ENCODE measurements at regions not wholly inside any gene's neighbourhood (a gene's known extent, or its start where the extent isn't known, plus 50 kb on each side); places are given as distances from the start of the nearest gene placed in this dataset.

- no peaks in the 10 kb centered on the region for H3K9me3 ChIP-seq (ENCODE audit: control insufficient read depth, low read depth, low read length)
- H3K27me3 ChIP-seq (ENCODE audit: control insufficient read depth, insufficient read depth, low read length): no peaks in the 10 kb centered on the region
- no peak overlapping the region for H3K27ac ChIP-seq (ENCODE audit: low read length)
- no peak overlapping the region for H3K9ac ChIP-seq (ENCODE audit: low read length)
- H3K4me1 ChIP-seq (ENCODE audit: control insufficient read depth, low read depth, low read length): peaks cover 3% of the 10 kb centered on the region
- no peak overlapping the region for H3K4me3 ChIP-seq (ENCODE audit: low read length)
- H3K36me3 ChIP-seq (ENCODE audit: control insufficient read depth, low read depth, low read length): no peaks in the 10 kb centered on the region
These were observed 343.0 kb downstream of the USP25 start for GRCh38 chr21:16072737-16073136.

GRCh38 chr21:16073586-16073985 is 343.8 kb downstream of the USP25 start:
- Histone ChIP-seq H3K4me3 (ENCODE audit: low read length) (no peak overlapping the region), H3K9me3 (ENCODE audit: control insufficient read depth, low read depth, low read length) (no peaks in the 10 kb centered on the region), H3K36me3 (ENCODE audit: control insufficient read depth, low read depth, low read length) (no peaks in the 10 kb centered on the region), H3K4me1 (ENCODE audit: control insufficient read depth, low read depth, low read length) (peaks cover 3% of the 10 kb centered on the region), H3K27me3 (ENCODE audit: control insufficient read depth, insufficient read depth, low read length) (no peaks in the 10 kb centered on the region), H3K9ac (ENCODE audit: low read length) (no peak overlapping the region), H3K27ac (ENCODE audit: low read length) (no peak overlapping the region)

GRCh38 chr21:16074950-16075489 is 345.2 kb downstream of the USP25 start:
- Histone ChIP-seq H3K4me3 (ENCODE audit: low read length) (no peak overlapping the region), H3K27ac (ENCODE audit: low read length) (no peak overlapping the region), H3K9ac (ENCODE audit: low read length) (no peak overlapping the region), H3K27me3 (ENCODE audit: control insufficient read depth, insufficient read depth, low read length) (no peaks in the 10 kb centered on the region), H3K9me3 (ENCODE audit: control insufficient read depth, low read depth, low read length) (no peaks in the 10 kb centered on the region), H3K4me1 (ENCODE audit: control insufficient read depth, low read depth, low read length) (peaks cover 3% of the 10 kb centered on the region), H3K36me3 (ENCODE audit: control insufficient read depth, low read depth, low read length) (no peaks in the 10 kb centered on the region)

- H3K27me3 ChIP-seq (ENCODE audit: control insufficient read depth, insufficient read depth, low read length): no peaks in the 10 kb centered on the region
- H3K9ac ChIP-seq (ENCODE audit: low read length): no peak overlapping the region
- no peak overlapping the region for H3K4me3 ChIP-seq (ENCODE audit: low read length)
- H3K36me3 ChIP-seq (ENCODE audit: control insufficient read depth, low read depth, low read length): no peaks in the 10 kb centered on the region
- no peak overlapping the region for H3K27ac ChIP-seq (ENCODE audit: low read length)
- no peaks in the 10 kb centered on the region for H3K9me3 ChIP-seq (ENCODE audit: control insufficient read depth, low read depth, low read length)
- peaks cover 2% of the 10 kb centered on the region for H3K4me1 ChIP-seq (ENCODE audit: control insufficient read depth, low read depth, low read length)
These were observed 346.0 kb downstream of the USP25 start for GRCh38 chr21:16075649-16076282.

GRCh38 chr21:16076465-16076864 is 346.7 kb downstream of the USP25 start:
- Histone ChIP-seq H3K36me3 (ENCODE audit: control insufficient read depth, low read depth, low read length) (no peaks in the 10 kb centered on the region), H3K9me3 (ENCODE audit: control insufficient read depth, low read depth, low read length) (no peaks in the 10 kb centered on the region), H3K4me3 (ENCODE audit: low read length) (no peak overlapping the region), H3K27ac (ENCODE audit: low read length) (no peak overlapping the region), H3K4me1 (ENCODE audit: control insufficient read depth, low read depth, low read length) (no peaks in the 10 kb centered on the region), H3K27me3 (ENCODE audit: control insufficient read depth, insufficient read depth, low read length) (no peaks in the 10 kb centered on the region), H3K9ac (ENCODE audit: low read length) (no peak overlapping the region)

GRCh38 chr21:16078382-16078781 is 348.6 kb downstream of the USP25 start:
- Histone ChIP-seq H3K4me1 (ENCODE audit: control insufficient read depth, low read depth, low read length) (no peaks in the 10 kb centered on the region), H3K9ac (ENCODE audit: low read length) (no peak overlapping the region), H3K4me3 (ENCODE audit: low read length) (no peak overlapping the region), H3K27me3 (ENCODE audit: control insufficient read depth, insufficient read depth, low read length) (no peaks in the 10 kb centered on the region), H3K36me3 (ENCODE audit: control insufficient read depth, low read depth, low read length) (no peaks in the 10 kb centered on the region), H3K27ac (ENCODE audit: low read length) (no peak overlapping the region), H3K9me3 (ENCODE audit: control insufficient read depth, low read depth, low read length) (no peaks in the 10 kb centered on the region)

- Histone ChIP-seq H3K27ac (ENCODE audit: low read length) (no peak overlapping the region), H3K9ac (ENCODE audit: low read length) (no peak overlapping the region), H3K36me3 (ENCODE audit: control insufficient read depth, low read depth, low read length) (no peaks in the 10 kb centered on the region), H3K9me3 (ENCODE audit: control insufficient read depth, low read depth, low read length) (no peaks in the 10 kb centered on the region), H3K4me3 (ENCODE audit: low read length) (no peak overlapping the region), H3K4me1 (ENCODE audit: control insufficient read depth, low read depth, low read length) (no peaks in the 10 kb centered on the region), H3K27me3 (ENCODE audit: control insufficient read depth, insufficient read depth, low read length) (no peaks in the 10 kb centered on the region)
These were observed 350.0 kb downstream of the USP25 start for GRCh38 chr21:16079830-16080229.

GRCh38 chr21:16081304-16081703 is 351.5 kb downstream of the USP25 start:
- H3K27ac ChIP-seq (ENCODE audit: low read length): no peak overlapping the region
- H3K36me3 ChIP-seq (ENCODE audit: control insufficient read depth, low read depth, low read length): no peaks in the 10 kb centered on the region
- H3K9me3 ChIP-seq (ENCODE audit: control insufficient read depth, low read depth, low read length): no peaks in the 10 kb centered on the region
- no peak overlapping the region for H3K9ac ChIP-seq (ENCODE audit: low read length)
- H3K4me1 ChIP-seq (ENCODE audit: control insufficient read depth, low read depth, low read length): no peaks in the 10 kb centered on the region
- no peaks in the 10 kb centered on the region for H3K27me3 ChIP-seq (ENCODE audit: control insufficient read depth, insufficient read depth, low read length)
- no peak overlapping the region for H3K4me3 ChIP-seq (ENCODE audit: low read length)

GRCh38 chr21:16082038-16082816 is 352.4 kb downstream of the USP25 start:
- no peak overlapping the region for H3K27ac ChIP-seq (ENCODE audit: low read length)
- H3K9ac ChIP-seq (ENCODE audit: low read length): no peak overlapping the region
- H3K36me3 ChIP-seq (ENCODE audit: control insufficient read depth, low read depth, low read length): no peaks in the 10 kb centered on the region
- H3K9me3 ChIP-seq (ENCODE audit: control insufficient read depth, low read depth, low read length): no peaks in the 10 kb centered on the region
- H3K4me1 ChIP-seq (ENCODE audit: control insufficient read depth, low read depth, low read length): no peaks in the 10 kb centered on the region
- H3K27me3 ChIP-seq (ENCODE audit: control insufficient read depth, insufficient read depth, low read length): no peaks in the 10 kb centered on the region
- H3K4me3 ChIP-seq (ENCODE audit: low read length): no peak overlapping the region

GRCh38 chr21:16084776-16085364 is 355.1 kb downstream of the USP25 start:
- H3K9me3 ChIP-seq (ENCODE audit: control insufficient read depth, low read depth, low read length): no peaks in the 10 kb centered on the region
- no peak overlapping the region for H3K9ac ChIP-seq (ENCODE audit: low read length)
- no peak overlapping the region for H3K27ac ChIP-seq (ENCODE audit: low read length)
- H3K4me3 ChIP-seq (ENCODE audit: low read length): no peak overlapping the region
- no peaks in the 10 kb centered on the region for H3K4me1 ChIP-seq (ENCODE audit: control insufficient read depth, low read depth, low read length)
- no peaks in the 10 kb centered on the region for H3K36me3 ChIP-seq (ENCODE audit: control insufficient read depth, low read depth, low read length)
- no peaks in the 10 kb centered on the region for H3K27me3 ChIP-seq (ENCODE audit: control insufficient read depth, insufficient read depth, low read length)

GRCh38 chr21:16085421-16085820 is 355.6 kb downstream of the USP25 start:
- Histone ChIP-seq H3K36me3 (ENCODE audit: control insufficient read depth, low read depth, low read length) (no peaks in the 10 kb centered on the region), H3K27me3 (ENCODE audit: control insufficient read depth, insufficient read depth, low read length) (no peaks in the 10 kb centered on the region), H3K4me3 (ENCODE audit: low read length) (no peak overlapping the region), H3K9me3 (ENCODE audit: control insufficient read depth, low read depth, low read length) (no peaks in the 10 kb centered on the region), H3K27ac (ENCODE audit: low read length) (no peak overlapping the region), H3K9ac (ENCODE audit: low read length) (no peak overlapping the region), H3K4me1 (ENCODE audit: control insufficient read depth, low read depth, low read length) (no peaks in the 10 kb centered on the region)

Measured in iPS-18a (cell line).